IPS-18a (cell line): ENCODE measurements at regions not wholly inside any gene's neighbourhood (a gene's known extent, or its start where the extent isn't known, plus 50 kb on each side); places are given as distances from the start of the nearest gene placed in this dataset.

Experiments
- H3K27ac ChIP-seq: one replicate; pipeline ENCODE4 v1.5.1; 2013; ENCODE audit warnings: low read length
- H3K27me3 ChIP-seq: one replicate; pipeline ENCODE4 v1.6.1; 2013; ENCODE audit warnings: mild to moderate bottlenecking, low read length; ENCODE audit not compliant: control insufficient read depth, insufficient read depth
- H3K36me3 ChIP-seq: one replicate; pipeline ENCODE4 v1.6.1; 2013; ENCODE audit warnings: low read depth, low read length; ENCODE audit not compliant: control insufficient read depth
- H3K4me1 ChIP-seq: one replicate; pipeline ENCODE4 v1.6.1; 2013; ENCODE audit warnings: low read depth, low read length; ENCODE audit not compliant: control insufficient read depth
- H3K4me3 ChIP-seq: one replicate; pipeline ENCODE4 v1.5.1; 2013; ENCODE audit warnings: low read length
- H3K9ac ChIP-seq: one replicate; pipeline ENCODE4 v1.6.1; 2013; ENCODE audit warnings: mild to moderate bottlenecking, low read length, moderate library complexity
- H3K9me3 ChIP-seq: one replicate; pipeline ENCODE4 v1.6.1; 2013; ENCODE audit warnings: low read depth, low read length; ENCODE audit not compliant: control insufficient read depth

GRCh38 chr6:40286721-40287120, 300.4 kb downstream of the LRFN2 start:
- Histone ChIP-seq H3K4me3 (peak overlapping the region; percentile 23), H3K4me1 (peaks cover 45% of the 10 kb centered on the region), H3K27ac (no peak overlapping the region), H3K27me3 (no peaks in the 10 kb centered on the region), H3K9me3 (no peaks in the 10 kb centered on the region), H3K9ac (no peak overlapping the region), H3K36me3 (no peaks in the 10 kb centered on the region)

DNA sequence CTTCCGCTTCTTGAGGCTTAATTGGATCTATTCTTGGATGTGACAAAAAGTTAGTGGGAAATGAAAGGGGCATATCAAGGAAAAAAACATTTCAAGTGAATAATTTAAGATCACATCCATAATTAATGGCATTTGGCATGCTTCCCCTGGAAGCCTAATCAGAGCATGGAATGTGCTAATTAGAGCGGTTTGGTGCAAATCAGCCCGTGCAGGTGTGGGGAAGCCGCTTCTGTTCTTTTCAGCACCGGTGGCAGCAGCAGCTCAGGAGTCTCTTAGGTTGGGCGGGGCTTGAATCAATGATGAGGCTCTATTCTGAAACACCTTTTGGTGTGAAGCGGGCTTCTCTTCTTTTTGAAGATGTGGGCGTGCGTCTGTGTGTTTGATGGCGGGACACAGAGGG, 301.2 kb downstream of the LRFN2 start:
- Histone ChIP-seq H3K9ac (no peak overlapping the region), H3K4me1 (peaks cover 45% of the 10 kb centered on the region), H3K27me3 (no peaks in the 10 kb centered on the region), H3K36me3 (no peaks in the 10 kb centered on the region), H3K27ac (no peak overlapping the region), H3K9me3 (no peaks in the 10 kb centered on the region), H3K4me3 (peak overlapping the region; percentile 23)

DNA sequence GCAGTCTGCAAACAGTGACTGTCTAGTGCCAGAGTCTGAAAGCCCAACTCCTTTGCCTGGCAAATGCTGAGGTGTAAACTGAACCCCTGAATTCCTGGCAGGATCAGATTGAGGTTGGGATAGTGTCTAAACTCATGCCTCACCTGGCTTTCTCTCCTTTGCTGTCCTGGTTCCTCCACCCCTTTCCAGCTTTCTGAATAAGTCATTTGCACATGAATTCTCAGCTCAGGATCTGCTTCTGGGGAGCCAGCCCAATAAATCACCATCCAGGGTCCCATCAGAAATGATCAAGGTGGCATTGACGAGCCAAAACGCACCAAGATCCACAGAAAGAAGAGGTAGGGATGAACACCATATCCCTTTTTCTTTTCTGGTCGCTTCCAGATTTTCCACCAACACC, 301.6 kb downstream of the LRFN2 start:
- peak overlapping the region; percentile 23 for H3K4me3 ChIP-seq
- H3K9ac ChIP-seq = no peak overlapping the region
- no peaks in the 10 kb centered on the region for H3K27me3 ChIP-seq
- peaks cover 45% of the 10 kb centered on the region for H3K4me1 ChIP-seq
- no peaks in the 10 kb centered on the region for H3K36me3 ChIP-seq
- no peak overlapping the region for H3K27ac ChIP-seq
- H3K9me3 ChIP-seq = no peaks in the 10 kb centered on the region

GRCh38 chr6:40282986-40283385, 304.2 kb downstream of the LRFN2 start:
- Histone ChIP-seq H3K4me3 (no peak overlapping the region), H3K9ac (no peak overlapping the region), H3K9me3 (no peaks in the 10 kb centered on the region), H3K4me1 (peaks cover 29% of the 10 kb centered on the region), H3K27ac (no peak overlapping the region), H3K27me3 (no peaks in the 10 kb centered on the region), H3K36me3 (no peaks in the 10 kb centered on the region)

DNA sequence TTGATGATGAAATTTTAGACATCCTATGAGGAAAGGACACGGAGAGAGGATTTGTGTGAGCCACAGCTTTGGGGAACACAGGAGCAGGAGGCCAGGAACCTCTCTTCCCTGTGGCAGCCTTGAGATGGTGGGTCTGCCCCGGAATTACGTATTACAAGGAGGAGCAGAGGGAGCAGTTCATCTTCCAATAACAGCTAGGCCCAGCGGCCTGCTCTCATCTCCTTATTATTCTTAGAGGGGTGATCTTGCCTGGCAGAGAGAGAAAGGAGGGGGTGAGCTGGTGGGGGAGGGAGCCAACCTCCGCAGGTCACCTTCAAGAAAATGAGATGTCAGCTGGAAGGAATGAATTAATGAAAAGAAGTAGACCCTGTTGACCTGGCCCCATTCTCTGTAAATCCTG, 305.8 kb downstream of the LRFN2 start:
- Histone ChIP-seq H3K4me3 (no peak overlapping the region), H3K27me3 (no peaks in the 10 kb centered on the region), H3K36me3 (no peaks in the 10 kb centered on the region), H3K9me3 (no peaks in the 10 kb centered on the region), H3K4me1 (peaks cover 17% of the 10 kb centered on the region), H3K27ac (no peak overlapping the region), H3K9ac (no peak overlapping the region)

- H3K27me3 ChIP-seq = no peaks in the 10 kb centered on the region
- no peaks in the 10 kb centered on the region for H3K36me3 ChIP-seq
- H3K9me3 ChIP-seq = no peaks in the 10 kb centered on the region
- H3K4me3 ChIP-seq = no peak overlapping the region
- H3K27ac ChIP-seq = no peak overlapping the region
- H3K9ac ChIP-seq = no peak overlapping the region
- peaks cover 6% of the 10 kb centered on the region for H3K4me1 ChIP-seq
Observed at GRCh38 chr6:40280231-40280630, 306.9 kb downstream of the LRFN2 start.

DNA sequence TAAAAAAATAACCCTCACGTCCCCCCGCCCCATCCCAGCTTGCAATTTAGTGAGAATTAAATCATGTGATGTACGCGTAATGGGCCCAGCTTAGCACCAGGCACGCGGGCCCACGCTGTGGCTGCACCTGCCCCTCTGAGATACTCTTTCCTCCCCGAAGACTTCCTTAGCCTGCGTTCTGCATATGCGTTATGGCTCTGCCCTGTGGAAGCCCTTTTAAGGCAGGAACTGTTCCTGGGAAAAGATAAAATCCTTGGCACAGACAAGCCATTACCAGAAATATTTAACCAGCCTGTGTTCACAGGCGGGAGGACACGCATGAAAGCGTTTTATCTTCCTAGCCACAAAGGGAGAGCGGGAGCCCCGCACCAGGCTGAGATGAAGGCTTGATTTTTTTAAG, 311.0 kb downstream of the LRFN2 start:
- no peaks in the 10 kb centered on the region for H3K9me3 ChIP-seq
- no peaks in the 10 kb centered on the region for H3K4me1 ChIP-seq
- H3K4me3 ChIP-seq = no peak overlapping the region
- no peak overlapping the region for H3K27ac ChIP-seq
- no peak overlapping the region for H3K9ac ChIP-seq
- H3K27me3 ChIP-seq = no peaks in the 10 kb centered on the region
- H3K36me3 ChIP-seq = no peaks in the 10 kb centered on the region

DNA sequence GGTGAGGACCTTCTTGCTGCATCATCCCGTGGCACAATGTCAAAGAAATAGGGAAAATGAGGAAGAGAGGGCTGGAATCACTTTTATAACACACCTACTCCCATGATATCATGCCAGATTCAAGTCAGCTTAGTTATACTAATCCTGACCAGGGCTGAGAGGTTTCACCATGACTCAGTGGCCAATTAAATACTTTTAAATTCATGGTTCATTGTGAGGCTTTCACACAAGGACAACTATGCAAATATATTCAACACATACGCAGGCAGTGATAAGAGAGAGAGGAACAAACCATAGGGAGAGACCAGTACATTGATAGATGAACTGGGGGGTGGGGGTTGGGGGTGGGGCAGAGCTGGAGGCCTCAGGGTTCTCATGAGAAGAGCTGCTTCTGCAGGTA, 313.1 kb downstream of the LRFN2 start:
- Histone ChIP-seq H3K36me3 (no peaks in the 10 kb centered on the region), H3K4me3 (no peak overlapping the region), H3K27me3 (no peaks in the 10 kb centered on the region), H3K9me3 (no peaks in the 10 kb centered on the region), H3K4me1 (peaks cover under 1% of the 10 kb centered on the region), H3K9ac (no peak overlapping the region), H3K27ac (no peak overlapping the region)

GRCh38 chr6:40268614-40269013, 318.6 kb downstream of the LRFN2 start:
- H3K9me3 ChIP-seq = no peaks in the 10 kb centered on the region
- no peaks in the 10 kb centered on the region for H3K27me3 ChIP-seq
- H3K4me1 ChIP-seq = peaks cover 10% of the 10 kb centered on the region
- H3K9ac ChIP-seq = no peak overlapping the region
- H3K36me3 ChIP-seq = no peaks in the 10 kb centered on the region
- no peak overlapping the region for H3K4me3 ChIP-seq
- H3K27ac ChIP-seq = no peak overlapping the region

GRCh38 chr6:40268166-40268565, 319.0 kb downstream of the LRFN2 start:
- Histone ChIP-seq H3K4me1 (peaks cover 10% of the 10 kb centered on the region), H3K9ac (no peak overlapping the region), H3K9me3 (no peaks in the 10 kb centered on the region), H3K36me3 (no peaks in the 10 kb centered on the region), H3K27me3 (no peaks in the 10 kb centered on the region), H3K4me3 (no peak overlapping the region), H3K27ac (no peak overlapping the region)

DNA sequence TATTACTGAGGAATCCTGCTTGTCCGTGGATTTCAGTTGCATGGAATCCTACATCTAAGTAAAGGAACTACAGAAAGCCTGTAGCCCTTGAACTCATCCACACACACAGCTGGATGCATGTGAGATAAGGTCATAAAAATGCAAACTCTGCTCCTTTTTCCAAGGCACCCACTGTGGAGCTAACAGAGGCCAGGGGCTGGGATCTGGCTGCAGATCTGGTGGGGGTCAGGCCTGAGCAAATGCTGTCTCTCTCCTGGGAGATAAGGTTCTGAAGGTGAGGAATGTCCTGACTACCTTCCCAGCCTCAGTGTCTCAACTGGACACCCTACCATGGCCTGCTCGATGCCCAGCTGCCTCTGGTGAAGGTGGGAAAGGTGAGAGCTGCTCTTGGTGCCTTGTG, 321.5 kb downstream of the LRFN2 start:
- Histone ChIP-seq H3K27ac (no peak overlapping the region), H3K4me3 (no peak overlapping the region), H3K4me1 (peaks cover 10% of the 10 kb centered on the region)

GRCh38 chr6:40263970-40264369, 323.2 kb downstream of the LRFN2 start:
- H3K27ac ChIP-seq = no peak overlapping the region
- H3K9ac ChIP-seq = no peak overlapping the region
- H3K9me3 ChIP-seq = no peaks in the 10 kb centered on the region
- H3K27me3 ChIP-seq = no peaks in the 10 kb centered on the region
- no peaks in the 10 kb centered on the region for H3K36me3 ChIP-seq
- H3K4me1 ChIP-seq = peaks cover 12% of the 10 kb centered on the region
- no peak overlapping the region for H3K4me3 ChIP-seq

More for the DNA sequence above, 321.5 kb downstream of the LRFN2 start:
- no peak overlapping the region for H3K9ac ChIP-seq
- no peaks in the 10 kb centered on the region for H3K36me3 ChIP-seq
- no peaks in the 10 kb centered on the region for H3K9me3 ChIP-seq
- H3K27me3 ChIP-seq = no peaks in the 10 kb centered on the region
